ENCODE measurements at regions not wholly inside any gene's neighbourhood (a gene's known extent, or its start where the extent isn't known, plus 50 kb on each side); places are given as distances from the start of the nearest gene placed in this dataset.

GRCh38 chrX:5526191-5526590 is 702.5 kb downstream of the NLGN4X start:
- no peak for DNase-seq

GRCh38 chrX:5490786-5491563 is 737.7 kb downstream of the NLGN4X start:
- no peak for DNase-seq

GRCh38 chrX:5474282-5474681 is 754.4 kb downstream of the NLGN4X start:
- no peak for DNase-seq

GRCh38 chrX:5458300-5458842 is 770.3 kb downstream of the NLGN4X start:
- DNase-seq, result no peak

GRCh38 chrX:5449323-5449722 is 779.3 kb downstream of the NLGN4X start:
- DNase-seq, result no peak

- DNase-seq, result no peak
Observed at GRCh38 chrX:5431823-5432222, 796.8 kb downstream of the NLGN4X start.

GRCh38 chrX:5425119-5425518 is 803.5 kb downstream of the NLGN4X start:
- DNase-seq, result no peak

- no peak for DNase-seq
Observed at GRCh38 chrX:5417381-5417780, 811.3 kb downstream of the NLGN4X start.

GRCh38 chrX:5415738-5416137 is 812.9 kb downstream of the NLGN4X start:
- no peak for DNase-seq

- no peak for DNase-seq
Observed at GRCh38 chrX:5409106-5409505, 819.6 kb downstream of the NLGN4X start.

GRCh38 chrX:5402461-5402860 is 826.2 kb downstream of the NLGN4X start:
- DNase-seq, result no peak

GRCh38 chrX:5399403-5399802 is 829.3 kb downstream of the NLGN4X start:
- DNase-seq, result no peak

- no peak for DNase-seq
Observed at GRCh38 chrX:5397409-5397808, 831.3 kb downstream of the NLGN4X start.

GRCh38 chrX:5390376-5390775 is 838.3 kb downstream of the NLGN4X start:
- no peak for DNase-seq

- no peak for DNase-seq
Observed at GRCh38 chrX:5388087-5388486, 840.6 kb downstream of the NLGN4X start.

GRCh38 chrX:5380426-5380825 is 848.2 kb downstream of the NLGN4X start:
- DNase-seq, result no peak

- no peak for DNase-seq
Observed at GRCh38 chrX:5341902-5342301, 886.8 kb downstream of the NLGN4X start.

GRCh38 chrX:5337160-5337559 is 891.5 kb downstream of the NLGN4X start:
- DNase-seq, result no peak

GRCh38 chrX:5324546-5324945 is 904.1 kb downstream of the NLGN4X start:
- no peak for DNase-seq

GRCh38 chrX:5314148-5314547 is 914.5 kb downstream of the NLGN4X start:
- DNase-seq, result no peak

GRCh38 chrX:5307416-5307815 is 921.3 kb downstream of the NLGN4X start:
- no peak for DNase-seq

GRCh38 chrX:5306654-5307121 is 922.0 kb downstream of the NLGN4X start:
- DNase-seq, result no peak

- DNase-seq, result no peak
Observed at GRCh38 chrX:5305452-5305851, 923.2 kb downstream of the NLGN4X start.

- no peak for DNase-seq
Observed at GRCh38 chrX:5295004-5295403, 933.7 kb downstream of the NLGN4X start.

GRCh38 chrX:5290635-5291034 is 938.0 kb downstream of the NLGN4X start:
- no peak for DNase-seq

Measured in eye (tissue), 1 donor.